ENCODE measurements at regions not wholly inside any gene's neighbourhood (a gene's known extent, or its start where the extent isn't known, plus 50 kb on each side); places are given as distances from the start of the nearest gene placed in this dataset.
A peak's percentile ranks its signal among the peaks of the same experiment; 100 is the strongest.

DNA sequence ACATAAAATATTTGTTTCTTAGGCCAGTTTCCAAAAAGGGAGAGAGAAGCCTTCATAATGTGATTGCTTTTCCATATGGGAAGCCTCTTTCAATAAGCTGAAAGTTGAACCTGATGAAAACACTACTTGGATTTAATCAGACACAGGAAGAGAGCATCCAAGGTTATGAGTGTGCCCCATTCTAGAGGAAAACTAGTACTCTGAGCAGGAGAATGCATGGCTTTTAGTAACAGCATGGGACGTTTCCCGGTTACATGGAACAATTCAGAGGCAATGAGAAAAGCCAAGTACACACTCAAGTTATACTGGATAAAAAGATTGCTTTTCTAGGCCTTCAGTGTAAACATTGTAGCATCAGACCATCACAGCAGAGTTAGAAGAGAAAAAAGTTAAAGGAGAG is 315.8 kb downstream of the ZNF516 start:
- no peak for DNase-seq

DNA sequence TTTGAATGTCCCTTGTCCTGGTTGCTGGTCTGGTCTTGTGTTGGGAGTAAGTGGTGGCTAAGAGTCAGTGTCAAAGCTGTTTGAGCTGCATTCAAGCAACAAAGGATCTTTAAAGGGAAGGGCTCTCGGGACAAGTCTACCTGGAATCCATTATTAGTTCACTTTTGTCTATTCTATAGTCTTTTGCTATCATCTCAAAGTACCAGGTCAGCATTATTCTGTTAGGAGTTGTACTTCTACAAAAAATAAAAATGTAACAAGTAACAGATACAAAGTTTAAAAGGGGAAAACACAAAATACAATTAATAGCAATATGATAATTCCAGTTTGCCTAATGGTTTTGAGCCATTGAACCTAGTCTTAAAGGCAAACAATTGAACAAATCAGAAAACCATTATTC is 317.9 kb downstream of the ZNF516 start:
- no peak for DNase-seq

DNA sequence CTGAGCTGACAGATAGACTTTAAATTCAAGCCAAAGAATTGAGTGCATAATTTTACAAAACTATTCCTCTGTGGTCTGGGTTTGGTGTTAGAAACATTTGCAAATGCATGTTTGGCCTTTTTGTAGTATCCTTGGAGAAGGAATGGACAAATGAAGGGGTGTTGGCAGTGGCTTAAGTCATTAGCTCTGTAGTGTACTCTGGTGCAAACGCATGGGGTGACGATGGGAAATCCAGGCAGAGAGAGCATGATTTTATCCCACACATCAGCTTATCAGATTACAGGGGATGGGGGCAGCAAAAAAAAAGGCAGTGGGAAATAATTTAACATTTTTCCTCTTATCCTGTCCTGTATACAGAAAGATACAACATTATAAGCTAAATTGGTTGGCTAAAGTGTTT is 320.6 kb downstream of the ZNF516 start:
- DNase-seq: peak; percentile 27

DNA sequence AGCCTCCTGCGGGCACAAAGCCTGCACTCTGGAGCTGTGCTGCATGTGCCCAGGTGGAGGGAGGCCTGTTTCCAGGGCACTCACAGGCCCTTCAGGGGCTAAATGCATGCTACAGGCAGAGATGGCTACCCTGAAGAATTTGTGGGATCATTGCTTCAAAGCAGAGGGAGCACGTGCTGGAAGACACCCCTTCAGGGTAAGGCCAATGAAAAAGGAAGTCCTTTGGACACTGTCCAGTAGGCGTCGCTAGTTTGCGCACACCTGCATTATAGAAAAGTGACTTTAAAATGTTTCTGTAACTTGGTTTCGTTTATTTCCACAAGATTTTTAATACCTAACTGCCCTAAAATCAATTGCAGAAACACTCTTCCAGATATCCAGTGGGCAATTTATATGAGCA is 325.3 kb downstream of the ZNF516 start:
- no peak for DNase-seq

DNA sequence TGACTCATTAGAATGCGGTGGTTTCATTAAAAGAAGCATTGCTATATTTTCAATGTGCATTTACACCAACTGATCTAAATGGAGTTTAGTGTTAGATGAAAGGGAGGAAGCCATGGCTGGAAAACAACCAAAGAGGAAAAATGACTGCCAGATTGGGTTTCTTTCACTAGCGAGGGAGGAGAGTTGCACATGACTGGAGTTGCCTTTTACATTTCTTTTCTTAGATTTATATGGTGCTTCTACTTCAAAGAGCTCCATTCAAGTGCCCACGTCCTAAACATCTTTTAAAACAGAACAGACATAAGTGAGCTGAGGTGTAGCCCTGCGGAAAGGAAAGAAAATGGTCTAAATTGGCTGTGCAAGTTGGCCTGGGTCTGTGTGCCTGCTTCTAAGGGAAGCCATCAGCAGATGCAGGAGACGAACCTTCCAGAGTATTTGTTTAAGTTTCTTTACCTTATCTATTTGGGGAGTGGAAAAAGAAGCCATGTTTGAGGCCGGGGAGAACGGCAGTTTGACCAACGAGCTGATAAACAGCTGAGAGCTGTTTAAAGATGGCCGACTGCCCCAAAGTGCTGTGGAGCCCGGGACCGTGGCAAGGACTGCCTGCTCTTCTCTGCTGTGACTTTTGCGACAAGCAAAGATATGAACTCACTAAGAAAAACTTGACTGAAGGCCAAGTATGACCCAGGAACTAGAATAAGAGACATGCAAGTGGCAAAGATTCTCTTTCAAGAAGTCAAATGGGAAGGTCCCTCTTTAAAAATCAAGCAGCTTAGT is 327.0 kb downstream of the ZNF516 start:
- DNase-seq: no peak

DNA sequence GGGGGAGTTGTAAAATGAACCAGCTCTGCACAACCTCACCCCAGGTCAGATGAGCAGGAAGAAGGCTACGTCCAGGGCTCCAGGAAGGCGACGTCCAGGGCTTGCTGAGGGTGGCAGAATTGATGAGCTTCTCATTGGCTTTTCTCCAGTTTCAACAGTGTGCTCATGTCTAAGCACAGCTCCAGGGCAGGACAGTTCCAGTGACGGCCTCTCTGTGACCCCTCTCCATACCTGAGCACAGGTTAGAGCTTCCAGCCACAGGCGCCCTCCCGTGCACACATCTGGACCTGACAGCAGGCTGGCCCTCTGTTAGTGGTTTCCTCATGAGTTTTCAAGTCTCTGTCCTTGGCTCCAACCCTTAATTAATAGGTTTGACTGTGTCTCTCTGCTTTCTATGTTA is 327.6 kb downstream of the ZNF516 start:
- no peak for DNase-seq

DNA sequence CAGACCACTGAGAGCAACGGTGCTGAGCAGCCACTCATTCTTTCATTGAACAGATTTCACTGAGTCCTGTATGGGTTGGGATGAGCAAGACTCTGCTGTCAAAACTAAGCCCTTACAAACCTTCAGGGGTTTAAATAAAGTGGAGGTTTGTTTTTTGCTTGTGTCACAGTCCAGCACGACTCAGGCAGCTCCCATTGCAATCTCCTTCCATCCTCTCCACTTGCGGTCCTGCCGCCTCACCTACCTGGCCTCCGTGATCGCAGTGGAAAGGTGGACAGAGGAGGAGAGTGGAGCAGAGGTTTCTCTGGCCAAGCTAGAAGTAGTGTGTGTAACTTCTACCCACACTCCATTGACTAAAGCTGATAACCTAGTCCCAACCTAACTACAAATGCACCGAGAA is 332.2 kb downstream of the ZNF516 start:
- DNase-seq: no peak

DNA sequence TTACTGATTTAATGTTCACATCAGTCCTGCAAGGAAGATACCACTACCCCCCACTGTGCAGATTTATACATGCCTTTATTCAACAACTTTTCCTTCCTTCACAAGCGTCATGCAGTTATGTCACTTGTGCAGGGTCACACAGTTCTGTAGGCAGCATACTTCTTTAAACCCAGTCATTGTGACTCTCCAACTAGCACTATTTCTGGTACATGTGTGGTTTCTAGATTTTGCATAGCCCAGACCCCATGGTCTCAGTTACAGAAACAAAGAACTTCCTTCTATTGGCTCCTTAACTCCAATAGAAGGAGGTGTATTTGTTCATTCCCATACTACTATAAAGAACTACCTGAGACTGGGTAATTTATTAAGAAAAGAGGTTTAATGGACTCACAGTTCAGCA is 333.1 kb downstream of the ZNF516 start:
- no peak for DNase-seq

DNA sequence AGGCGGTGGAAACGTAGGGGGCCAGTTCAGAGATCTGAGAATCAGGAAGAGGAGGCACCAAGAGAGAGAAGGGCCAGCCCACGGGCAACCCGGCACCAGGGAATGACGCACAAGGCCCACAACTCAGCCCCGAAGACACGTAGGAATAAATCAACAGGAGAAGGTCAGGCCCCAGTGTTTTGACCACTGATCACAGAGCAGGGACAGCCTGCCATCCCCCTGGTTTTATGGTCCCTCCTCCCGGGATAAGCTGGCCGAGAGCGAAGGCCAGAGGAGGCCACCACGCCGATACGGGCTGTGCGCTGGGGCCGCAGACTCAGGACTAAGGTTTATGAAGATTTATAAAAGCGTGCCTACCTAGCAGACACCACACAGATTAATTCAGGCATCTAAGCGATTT is 341.4 kb downstream of the ZNF516 start:
- no peak for DNase-seq

DNA sequence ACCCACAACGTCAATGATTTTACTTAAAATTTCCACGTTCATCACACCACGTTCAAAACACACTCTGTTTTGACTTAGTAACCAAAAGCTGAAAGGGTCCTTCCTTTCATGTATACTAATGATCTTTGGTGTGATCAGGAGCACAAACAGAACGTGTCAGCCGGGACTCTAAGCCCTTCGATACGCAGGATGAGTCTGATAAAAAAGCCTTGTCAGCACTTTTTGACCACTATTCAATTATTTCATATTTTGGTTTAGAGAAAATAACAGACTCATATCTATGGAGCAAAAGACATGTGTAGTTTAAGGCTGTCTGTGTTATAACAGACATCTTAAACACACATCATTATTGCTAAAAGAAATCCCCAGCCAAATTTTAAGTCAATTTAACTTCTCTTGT is 345.3 kb downstream of the ZNF516 start:
- DNase-seq: no peak

DNA sequence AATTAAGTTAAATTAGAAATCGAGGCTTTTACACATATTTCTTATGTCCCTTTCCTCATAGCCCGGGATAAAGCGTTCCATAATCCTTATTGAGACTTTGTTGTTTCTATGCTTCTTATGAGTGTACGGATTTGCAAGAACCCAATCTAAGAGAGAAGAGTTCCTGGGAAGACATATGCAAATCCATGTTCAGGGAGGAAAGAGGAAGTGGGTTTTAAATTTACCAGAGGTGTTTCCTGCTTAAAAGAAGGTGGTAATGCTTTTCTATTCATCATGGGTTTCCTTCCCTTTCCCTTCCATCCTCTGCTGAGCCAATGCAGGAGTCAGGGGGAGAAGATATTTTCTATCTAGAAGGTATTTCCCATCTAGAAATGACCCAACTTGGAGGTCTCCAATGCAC is 345.8 kb downstream of the ZNF516 start:
- DNase-seq: no peak

DNA sequence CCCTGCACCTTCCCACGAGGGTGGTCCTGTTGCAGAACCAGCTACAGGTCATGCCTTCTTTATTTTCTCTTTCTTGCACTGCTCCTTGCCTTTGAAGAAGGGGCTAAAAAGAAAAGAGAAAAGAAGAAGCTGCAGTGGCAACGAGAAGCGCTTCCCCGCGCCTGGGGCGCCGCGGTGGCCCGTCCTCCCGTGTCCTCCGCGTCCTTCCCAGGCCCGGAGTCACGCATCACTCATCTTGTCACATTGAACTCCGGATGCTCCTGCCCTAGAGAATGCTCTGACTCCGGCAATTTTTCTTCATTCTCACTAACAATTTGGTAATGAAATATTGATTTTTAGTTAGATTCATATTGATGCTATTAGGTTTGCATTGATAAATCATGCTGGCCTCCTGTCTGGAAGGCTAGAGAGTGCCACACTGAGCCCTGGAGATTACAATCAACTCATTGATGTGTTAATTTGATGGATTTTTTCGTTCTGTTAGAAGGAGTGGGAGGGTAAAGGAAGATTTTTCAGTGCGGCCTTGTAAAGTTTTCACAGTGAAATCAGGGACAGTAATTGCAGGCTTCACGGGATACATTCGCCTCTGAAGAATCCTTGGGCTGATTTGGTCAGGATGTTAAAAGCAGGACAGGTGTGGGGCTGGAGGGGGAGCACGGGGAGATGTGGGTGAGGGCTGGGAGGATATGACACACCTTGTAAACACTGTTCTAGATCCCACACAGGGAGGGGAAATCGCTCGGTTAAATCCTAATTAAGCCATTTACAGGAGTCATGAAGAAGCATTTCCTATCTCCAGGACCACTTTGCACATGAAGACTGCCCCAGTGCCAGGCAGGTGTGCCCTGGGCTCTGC is 349.3 kb downstream of the ZNF516 start:
- DNase-seq: no peak

DNA sequence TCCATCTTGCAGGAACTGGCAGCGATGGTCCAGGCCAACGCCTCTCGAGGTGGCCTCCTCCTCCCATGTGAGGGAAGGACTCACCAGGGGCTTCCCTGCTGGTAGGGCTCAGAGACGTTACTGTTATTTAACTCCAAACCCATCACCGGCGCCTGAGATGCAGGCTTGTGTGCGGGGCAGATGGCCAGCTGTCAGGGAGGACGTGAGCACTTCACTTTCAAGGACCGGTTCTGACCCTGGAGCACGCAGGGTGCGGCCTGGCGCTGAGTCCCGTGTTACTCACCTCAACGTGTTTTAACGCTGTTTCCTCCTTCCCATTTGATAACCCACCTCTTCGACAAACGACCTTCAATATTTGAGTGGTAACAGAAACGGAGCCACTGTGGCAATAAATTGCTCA is 350.2 kb downstream of the ZNF516 start:
- no peak for DNase-seq

DNA sequence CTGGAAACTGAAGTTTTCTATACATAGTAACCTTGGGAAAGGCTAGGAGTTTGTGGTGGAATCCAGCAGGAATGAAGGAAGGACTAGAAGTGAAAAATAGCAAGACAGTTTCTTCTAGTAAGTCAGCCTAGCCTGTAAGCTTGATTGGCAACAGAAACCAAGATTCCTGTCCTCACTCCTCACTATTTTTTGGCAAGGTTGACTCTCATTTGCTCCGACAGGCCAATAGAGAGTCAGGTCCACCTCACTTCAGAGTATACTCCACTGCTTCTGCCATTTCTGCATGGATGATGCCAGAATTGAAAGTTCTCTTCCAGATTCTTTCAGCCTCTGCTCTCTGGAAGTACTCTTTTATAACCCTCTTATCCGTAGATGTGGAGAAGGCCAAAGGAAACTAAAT is 352.4 kb downstream of the ZNF516 start:
- no peak for DNase-seq

DNA sequence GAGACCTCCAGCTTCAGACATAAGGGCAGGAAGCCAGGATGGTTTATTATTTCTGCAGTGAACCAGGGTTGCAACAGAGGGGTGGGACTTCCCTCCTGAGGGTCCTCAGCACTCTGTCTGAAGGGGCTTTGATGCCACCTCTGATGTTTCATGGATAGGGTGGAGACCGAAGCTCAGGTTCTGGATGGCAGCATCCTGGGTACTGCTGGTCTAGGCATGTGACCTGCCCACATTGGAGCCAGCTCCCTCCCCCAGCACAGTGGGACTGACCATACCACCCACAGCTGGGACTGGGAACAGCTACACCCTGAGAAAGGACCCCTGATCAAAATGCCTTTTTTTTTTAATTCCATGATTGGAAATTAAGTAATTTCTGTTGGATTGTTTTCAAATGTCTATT is 355.2 kb downstream of the ZNF516 start:
- DNase-seq: no peak

DNA sequence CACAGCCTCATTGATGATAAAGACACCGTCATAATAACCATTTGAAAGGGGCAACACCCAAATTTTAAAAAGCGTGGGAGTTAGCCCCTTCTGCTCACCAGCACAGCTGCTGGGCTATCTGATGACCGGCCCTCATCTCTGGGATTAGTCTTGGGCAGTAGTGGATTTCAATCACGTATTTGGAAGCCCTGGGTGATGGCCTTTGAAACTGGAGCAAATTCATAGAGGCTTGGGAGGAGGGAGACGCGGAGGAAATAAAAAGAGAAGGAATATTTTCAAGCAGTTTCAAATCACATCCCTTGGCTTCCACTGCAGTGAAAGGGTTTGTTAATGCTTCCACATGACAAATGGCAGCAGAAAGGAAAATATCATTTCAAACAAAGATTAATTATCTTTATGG is 357.8 kb downstream of the ZNF516 start:
- no peak for DNase-seq

DNA sequence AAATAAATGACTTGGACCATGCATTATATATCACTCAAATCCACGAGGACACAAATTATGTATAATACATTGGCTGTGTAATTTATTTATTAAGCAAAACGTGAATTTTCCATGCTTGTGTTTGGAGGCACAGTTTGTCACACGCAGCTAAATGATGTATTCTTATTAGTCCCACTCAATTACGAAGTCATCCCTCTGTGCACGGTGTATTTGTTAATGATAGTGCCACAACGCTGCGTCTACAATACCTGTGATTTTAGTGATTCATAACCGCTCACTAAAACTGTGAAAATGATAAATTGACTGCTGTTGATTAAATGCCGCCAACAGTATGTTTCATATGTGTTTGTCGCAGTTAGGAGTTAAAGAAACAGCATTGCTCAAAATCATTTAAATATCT is 358.3 kb downstream of the ZNF516 start:
- no peak for DNase-seq

DNA sequence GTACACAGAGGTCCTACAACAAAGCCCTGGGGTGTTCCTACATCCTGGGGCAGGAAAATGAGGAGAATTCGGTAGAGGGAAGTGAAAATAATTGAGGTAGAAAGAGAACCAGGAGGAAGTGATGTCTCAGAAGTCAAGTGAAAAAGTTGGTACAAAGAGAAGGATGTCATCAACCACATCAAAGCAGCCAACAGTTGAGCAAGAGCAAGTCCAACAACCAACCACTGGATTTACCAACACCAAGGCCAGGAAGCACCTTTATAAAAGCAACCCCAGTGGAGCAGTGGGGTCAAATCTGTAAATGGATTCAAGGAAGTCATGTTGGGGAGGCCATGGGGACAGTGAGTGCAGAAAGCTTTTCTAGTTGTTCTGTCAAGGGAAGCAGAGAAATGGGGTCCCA is 360.4 kb downstream of the ZNF516 start:
- no peak for DNase-seq

DNA sequence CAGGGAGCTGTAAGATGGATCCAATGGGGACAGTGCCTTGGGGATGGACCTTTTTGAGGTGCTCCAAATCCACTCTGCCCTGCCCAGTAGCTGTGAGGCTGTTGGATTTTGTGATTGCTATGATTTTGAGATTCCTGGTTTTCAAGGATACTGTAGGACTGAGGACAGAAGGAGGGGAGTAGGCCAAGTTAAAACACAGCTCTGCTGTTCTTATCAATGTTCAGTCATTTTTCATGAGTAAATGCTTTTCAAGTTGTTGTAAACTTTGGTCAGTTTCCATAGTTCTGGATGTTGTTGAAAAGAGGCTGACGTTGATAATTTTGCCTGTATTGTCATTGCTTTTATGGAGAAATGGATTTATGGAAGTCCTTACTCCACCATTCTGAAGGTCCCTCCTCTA is 361.2 kb downstream of the ZNF516 start:
- no peak for DNase-seq

DNA sequence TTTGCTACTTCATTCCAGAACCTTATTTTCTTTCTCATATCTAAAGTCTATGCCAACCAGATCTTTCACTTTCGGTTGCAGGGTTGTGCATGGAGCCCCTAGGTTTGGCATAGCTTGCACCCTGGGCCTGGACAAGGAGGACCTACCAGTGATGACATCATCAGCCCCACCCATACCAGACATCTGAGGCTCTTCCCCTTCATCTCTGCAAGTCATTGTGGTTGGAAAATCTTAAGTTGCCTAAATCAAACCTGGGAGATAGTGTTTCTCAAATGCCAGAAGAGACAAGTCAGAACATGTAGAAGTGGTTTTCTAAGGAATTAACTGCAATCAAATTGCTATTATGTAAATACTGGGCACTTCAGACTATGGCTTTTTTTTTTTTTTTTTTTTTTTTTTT is 363.3 kb downstream of the ZNF516 start:
- DNase-seq: no peak

DNA sequence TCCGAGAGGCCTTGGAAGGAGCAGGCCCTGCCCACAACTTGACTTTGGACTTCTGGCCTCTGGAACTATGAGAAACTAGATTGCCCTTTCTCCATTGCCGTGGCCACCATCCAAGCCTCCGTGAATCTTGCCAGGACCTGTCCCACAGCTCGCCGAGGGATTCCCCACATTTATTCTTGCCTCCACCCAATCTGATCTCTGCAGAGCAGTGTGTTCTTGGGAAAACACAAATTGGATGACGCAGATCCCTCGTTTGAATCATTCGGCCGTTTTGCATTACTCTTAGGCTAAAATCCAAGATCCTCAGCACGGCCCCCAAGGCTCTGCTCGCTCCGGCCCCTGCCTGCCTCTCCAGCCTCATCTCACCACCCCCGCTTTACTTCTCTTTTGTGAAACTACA is 364.2 kb downstream of the ZNF516 start:
- no peak for DNase-seq

DNA sequence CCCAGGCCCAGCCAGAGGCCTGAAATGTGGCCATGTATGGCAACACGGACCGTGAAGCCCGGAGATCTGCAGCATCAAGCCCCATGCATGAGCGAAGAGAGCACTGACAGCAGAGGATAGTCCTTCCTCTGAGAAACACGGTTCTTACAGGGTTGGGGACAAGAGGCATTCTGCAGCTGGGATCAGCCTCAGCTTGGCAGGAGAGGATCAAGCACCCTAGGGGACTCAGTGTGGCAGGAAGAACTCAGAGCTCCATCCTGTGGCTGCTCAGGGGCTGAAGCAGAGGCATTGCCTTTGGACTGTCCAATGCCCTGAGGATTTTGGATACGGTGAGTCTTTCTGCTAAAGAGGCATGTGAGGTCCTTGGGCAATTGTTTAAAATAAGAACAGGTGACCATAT is 368.7 kb downstream of the ZNF516 start:
- DNase-seq: peak; percentile 68

DNA sequence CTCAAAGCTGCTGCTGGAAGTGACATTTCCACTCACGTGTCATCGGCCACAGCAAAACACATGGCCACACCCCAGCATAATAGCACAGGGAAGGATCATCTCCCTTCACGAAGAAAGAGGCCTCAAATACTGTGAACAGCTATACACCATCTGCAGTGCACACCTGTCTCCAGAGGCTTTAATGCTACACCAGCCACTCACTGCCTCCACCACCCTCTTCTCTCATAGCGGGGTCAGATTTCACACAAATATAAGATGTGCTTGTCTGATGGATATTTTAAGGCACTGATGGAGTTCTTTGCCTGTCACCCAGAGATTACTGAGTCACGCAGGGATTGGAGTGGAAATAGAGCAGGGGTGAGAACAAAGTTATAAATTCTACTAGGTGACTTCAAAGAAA is 374.0 kb downstream of the ZNF516 start:
- peak; percentile 39 for DNase-seq

DNA sequence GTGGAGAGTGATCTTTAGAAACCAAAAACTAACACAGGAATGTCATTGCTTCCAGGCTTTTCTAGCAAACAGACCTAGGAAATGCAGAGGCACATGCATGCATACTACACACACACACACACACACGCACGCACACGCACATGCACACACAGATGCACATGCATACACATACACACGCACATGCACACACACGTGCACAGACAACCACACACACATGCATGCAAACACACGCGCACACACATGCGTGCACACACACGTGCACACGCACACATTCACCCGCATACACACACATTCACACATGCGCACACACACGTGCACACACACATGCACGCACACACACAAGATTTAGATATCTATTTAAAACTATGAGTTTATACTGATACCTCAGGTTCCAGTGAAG is 379.5 kb downstream of the ZNF516 start:
- DNase-seq: no peak

DNA sequence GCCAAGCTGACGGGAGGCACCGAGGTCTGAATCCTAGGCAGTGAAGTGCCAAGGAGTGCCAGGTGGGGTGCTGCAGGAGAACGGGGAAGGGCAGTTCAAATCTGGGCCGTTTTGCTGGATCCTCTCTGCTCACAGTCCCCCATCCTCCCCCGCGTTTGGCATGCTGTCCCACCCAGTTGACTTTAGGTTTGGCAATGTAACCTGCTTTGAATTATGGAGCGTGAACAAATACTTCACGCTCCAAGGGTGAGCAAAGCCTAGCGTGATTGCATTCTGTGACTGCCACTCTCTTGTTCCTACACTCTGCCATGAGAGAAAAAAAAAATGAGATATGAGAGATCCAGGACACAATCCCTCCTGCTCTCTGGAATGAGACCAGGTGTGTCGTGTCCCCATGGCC is 381.9 kb downstream of the ZNF516 start:
- no peak for DNase-seq
